Ammon's horn (tissue), 1 donor: ENCODE measurements at regions not wholly inside any gene's neighbourhood (a gene's known extent, or its start where the extent isn't known, plus 50 kb on each side); places are given as distances from the start of the nearest gene placed in this dataset.
A peak's percentile ranks its signal among the peaks of the same experiment; 100 is the strongest.
"Not testable (repeated sequence)": the region's sequence is repeated elsewhere in the genome, so short reads cannot be mapped to it uniquely, and the experiment has no call there.

Experiments used
- DNase-seq: peaks from one replicate; pipeline ENCODE4 v3.0.0-alpha.2; 2016; ENCODE audit warnings: low spot score

DNA sequence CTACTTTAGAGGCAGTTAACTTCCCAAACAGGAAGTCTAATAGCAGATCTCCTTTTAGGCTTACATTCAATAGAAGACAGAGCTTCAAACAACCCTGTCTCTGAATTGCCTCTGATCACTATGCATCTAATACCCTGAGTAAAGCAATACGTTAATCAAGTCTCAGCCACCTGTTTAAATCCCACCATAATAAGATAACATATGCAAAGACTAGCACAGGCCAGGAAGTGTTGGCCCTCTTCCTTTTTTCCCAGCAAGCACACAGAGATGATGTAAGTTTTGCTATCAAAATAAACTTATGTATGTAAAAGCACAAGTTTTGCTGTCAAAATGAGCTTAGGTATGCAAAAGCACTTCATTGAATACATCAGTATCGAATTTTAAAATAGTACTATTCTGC lies 385.5 kb downstream of the RND3 start:
- DNase-seq, result no peak

DNA sequence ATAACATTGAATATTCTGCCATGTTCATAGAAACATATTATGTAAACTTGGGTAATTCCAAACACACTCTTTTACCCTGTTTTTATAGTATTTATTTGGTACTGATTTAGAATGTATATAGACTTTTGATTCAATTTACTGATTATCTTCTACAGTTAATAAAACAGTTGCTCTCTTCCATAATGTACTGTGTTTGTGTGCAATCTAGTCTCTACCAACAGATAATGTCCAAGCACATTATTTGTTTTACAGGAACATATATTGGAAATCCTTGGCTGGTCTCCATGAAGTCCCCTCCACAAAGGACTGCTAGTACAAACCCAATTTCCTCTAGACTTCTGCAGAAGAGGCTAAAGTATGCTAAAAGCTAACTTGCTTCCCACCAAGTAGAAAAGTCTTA lies 386.6 kb downstream of the RND3 start:
- DNase-seq, result no peak

DNA sequence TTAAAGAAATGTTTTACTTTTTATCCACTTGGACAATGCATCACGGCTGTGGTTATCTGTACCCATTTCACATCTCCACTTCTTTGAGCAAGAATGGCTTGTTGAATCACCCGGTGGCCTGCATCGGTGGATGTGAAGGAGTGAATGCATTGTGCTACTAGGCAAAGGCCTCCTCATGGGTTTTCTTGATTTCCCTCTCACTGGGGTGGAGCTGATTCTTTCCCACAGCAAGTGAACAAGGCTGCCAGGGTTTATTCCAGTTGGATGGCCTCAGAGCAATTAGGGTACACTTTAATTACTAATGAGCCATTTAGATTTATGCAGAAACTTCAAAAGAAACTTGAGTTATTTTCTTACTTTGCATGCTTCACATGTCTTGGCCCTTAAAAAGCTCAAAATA lies 387.1 kb downstream of the RND3 start:
- peak; percentile 54 for DNase-seq

DNA sequence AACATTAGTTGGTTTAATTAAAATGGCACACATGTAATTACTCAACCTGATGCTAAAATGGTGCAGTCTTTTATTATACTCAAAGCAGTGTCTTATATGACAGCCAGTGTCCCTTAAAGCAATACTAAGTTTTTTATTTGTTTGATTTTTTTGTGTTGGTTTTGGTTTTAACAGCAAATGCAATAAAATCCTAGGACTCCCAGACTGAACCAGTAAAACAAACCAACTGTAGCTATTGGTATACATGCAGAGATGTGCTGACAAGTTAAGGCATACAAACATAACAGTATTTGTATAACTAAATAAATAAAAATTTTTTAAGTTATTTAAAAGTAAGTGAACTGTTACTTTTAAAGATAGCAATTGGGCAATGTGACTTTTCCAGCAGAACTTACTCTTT lies 387.7 kb downstream of the RND3 start:
- no peak for DNase-seq

DNA sequence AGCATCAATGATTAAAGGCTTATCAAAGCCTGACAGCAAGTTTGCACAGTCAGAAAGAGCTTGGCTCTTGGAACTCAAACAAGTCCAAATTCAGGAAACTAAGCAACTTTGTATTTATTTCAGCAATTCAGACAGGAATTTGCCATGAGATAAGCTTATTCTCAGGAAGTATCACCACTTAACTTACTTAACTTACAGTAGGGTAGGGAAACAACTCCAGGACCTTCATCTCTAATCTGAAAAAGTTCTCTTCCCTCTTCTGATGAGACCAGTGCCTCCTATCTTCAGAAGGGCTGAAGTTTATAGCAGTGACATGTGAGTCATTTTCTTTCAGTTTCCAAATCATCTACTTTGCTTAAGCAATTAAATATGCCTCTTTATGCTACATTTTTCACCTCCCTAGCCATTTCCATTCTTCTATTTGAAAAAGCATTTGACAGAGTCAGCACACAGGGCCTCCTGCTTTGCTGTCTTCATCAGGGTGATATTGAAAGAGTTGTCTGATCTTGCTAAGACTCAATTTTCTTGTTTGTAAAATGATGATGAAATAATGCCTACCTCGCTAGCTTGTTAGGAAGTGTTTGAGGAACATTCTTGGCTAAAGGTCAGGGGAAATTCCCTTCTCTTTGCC lies 389.5 kb downstream of the RND3 start:
- no peak for DNase-seq

DNA sequence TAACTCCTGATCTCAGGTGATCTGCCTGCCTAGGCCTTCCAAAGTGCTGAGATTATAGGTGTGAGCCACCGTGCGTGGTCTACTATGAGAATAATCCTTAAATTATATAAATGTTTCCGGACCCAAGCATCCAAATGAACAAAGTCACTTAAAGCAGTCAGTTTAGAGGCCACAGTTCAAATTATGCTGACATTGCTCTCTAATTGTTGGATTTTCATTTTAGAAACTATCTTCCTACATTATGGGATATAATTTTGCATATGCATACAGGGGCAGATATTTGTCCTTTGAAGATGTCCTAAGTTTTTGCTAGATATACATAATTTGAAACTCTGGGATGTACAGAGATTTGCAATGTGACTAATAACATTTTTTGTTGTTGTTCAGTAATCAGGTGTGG lies 390.1 kb downstream of the RND3 start:
- no peak for DNase-seq

DNA sequence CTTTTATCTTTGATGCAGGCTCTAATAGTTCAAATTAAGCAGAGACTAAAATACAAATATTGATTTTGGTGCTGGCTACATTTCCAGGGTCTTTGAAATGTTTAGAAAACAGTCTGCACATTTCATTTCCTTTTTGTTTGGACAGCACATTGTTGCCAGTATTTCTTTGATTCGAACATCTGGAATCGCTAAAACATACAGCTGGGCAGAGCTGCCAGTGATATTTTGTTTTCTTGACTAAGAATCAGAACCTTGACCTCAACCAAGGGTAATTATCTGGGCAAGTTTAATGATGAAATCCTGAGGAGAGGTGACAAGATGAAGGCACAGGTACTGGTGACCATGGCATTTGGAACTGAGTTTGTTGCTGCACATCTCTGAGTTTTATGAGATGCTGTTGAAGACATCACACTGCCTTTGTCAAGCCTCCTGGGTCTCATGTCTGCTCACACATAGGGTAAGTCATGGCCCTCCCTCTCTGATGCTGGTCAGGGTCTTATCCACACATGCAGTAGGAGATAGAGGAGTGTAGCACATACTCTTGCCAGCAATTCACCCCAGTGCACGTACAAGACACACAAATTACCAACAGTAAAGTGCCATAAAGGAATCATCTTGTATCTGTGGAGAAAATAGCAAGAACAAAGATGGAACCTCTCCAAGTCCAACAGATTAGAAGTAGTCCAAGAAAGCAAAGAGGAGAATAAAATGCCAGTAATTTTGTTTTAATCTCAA lies 391.9 kb downstream of the RND3 start:
- no peak for DNase-seq

DNA sequence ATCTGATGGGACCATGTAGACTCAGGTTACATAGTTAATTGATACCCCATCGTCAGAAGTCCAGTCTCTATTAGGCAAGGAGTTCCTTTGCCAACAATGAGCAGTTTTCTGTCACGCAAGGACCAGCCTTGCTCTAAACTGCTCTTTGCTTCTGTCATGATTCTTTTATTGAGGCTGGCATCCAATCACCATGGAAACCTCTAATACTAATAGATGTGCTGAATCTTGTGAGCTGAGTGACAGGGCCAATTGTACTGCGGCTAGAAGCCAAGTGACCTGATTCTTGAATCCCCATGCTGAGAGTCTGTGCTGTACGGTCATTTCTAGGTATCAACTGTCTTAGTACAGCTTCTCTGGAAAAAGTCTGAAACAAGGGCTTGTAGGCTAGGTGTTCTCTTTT lies 395.6 kb downstream of the RND3 start:
- no peak for DNase-seq

DNA sequence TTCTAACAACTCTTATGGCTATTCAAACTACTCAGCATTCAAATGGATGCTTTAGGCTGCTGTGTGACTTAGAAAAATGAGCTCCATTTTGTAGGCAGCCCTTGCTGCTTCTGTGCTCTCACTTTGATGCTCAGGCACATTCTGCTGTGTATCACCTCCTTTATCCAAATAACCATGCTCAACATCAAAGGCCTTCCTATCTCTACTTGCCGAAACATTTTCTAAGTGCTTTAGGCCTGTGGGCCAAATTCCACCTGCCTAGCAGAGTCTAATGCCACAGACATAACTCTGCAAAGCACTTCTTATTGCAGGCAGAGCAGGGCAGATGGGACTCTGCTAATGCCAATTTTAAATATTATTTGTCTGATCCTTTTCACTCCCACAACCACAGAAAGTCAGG lies 397.4 kb downstream of the RND3 start:
- no peak for DNase-seq

DNA sequence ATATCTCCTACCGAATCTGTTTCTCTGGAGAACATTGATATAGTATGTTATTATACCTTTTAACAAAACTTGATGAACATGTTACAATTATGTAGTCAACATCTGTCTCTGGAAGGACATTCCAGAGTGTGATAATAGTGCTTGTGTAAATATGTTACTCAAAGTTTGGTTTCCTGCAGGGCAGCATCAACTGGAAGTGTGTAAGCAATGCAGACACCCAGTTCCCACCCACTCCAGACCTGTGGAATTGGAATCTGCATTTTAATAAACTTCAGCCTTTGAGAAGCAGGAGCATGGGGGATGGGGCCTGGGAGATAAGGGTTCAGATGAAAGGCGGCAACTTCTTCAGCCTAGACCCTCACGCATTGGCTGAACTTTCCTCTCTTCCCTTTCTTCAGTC lies 398.9 kb downstream of the RND3 start:
- no peak for DNase-seq

DNA sequence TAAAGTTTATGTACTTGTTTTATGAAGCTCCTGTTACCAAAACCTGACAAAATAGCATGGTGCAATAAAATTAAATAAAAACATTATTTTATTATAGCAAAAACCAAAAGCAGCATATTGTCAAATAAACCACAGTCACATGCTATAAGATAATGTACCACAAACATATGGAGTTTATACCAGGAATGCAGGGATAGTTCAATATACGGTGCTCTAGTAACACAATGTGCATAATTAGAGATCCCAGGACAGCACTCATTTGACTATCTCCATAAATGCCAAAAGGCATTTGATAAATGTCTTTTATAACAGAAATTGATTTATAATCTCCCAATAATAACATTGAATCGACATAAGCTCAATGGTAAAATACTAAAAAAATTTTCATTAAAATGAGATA lies 402.0 kb downstream of the RND3 start:
- no peak for DNase-seq

DNA sequence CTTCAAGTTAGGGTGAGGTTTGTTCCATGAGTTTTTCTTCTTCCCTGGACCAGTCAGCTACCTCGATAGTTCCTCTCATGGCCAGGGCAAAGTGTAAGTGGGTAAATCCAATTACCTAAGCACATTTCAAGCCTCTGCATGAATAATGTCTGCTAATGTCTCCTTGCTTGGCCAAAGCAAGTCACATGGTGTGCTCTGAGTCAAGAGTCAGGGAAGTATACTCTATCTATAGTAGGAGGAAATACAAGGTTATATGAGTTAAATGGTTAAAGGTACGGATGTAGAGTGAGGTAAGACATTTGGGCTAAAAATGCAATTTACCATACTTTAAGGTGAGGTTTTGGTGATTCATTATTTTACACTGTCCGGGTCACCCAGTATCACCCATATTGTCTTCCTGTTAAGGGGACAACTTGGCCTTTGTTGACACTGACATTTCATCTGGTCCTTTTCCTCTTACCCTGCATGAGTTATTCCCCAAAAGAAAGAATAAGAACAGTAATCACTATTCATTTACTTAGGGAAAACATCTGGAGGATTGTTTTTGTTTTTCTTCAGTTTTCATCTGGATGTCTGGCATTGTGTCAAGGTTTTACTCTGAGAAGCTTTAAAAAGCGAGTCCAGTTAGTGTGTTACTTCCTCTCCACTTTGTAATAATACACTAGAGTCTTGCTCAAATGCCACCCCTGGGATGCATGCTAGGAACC lies 405.5 kb downstream of the RND3 start:
- no peak for DNase-seq

DNA sequence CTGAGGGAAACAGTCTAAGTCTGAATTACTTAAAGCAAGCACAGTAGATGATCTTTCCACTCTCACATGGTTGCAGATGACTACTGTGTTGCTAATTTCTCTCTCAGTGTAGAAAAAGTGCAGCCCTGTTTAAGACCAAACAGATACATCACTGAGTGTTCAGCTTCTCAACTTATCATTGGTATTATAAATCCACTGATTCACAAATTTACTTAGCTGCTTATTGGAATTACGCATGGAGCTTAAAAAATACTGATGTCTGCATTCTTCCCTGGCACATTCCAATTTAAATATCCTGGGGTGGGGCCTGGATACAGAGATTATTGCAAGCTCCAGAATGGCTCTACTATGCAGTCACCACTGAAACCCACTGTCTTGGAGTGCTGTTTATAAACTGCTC lies 411.2 kb downstream of the RND3 start:
- DNase-seq, result no peak

DNA sequence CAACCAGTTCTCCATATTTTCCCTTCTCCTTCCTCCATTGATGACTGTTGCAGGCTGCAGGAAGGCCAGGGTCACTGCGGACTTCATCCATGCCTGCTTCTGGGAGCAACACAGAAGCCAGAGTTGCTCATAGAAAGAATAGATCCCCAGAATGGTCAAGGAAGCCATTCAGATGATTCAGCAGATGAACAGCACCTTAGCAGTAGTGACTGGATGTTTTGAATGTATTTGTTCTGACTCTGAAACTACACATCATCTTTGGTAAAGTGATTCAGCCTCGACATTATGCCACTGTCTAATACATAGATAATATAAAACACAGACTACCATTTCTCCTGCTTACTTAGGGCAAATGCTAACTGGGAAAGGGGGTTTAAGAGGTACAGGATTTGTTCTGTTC lies 411.6 kb downstream of the RND3 start:
- DNase-seq, result no peak

DNA sequence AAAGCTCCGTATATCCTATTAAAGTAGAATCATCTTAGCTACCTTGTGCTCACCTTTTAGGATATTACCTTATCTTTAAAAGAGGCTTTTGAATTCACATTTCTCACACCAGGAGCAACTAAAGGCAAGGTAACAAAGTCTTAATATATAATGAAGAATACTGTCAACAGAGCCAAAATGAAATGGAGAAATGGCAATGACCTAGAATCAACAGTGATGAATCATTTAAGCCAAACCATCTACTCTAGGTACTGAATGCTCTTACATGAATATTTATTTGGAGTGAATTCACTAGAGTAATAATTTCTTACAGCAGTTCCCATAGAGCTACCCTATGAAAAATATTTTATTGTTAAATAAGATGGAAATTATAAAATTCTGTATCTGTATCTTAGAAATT lies 421.0 kb downstream of the RND3 start:
- no peak for DNase-seq

DNA sequence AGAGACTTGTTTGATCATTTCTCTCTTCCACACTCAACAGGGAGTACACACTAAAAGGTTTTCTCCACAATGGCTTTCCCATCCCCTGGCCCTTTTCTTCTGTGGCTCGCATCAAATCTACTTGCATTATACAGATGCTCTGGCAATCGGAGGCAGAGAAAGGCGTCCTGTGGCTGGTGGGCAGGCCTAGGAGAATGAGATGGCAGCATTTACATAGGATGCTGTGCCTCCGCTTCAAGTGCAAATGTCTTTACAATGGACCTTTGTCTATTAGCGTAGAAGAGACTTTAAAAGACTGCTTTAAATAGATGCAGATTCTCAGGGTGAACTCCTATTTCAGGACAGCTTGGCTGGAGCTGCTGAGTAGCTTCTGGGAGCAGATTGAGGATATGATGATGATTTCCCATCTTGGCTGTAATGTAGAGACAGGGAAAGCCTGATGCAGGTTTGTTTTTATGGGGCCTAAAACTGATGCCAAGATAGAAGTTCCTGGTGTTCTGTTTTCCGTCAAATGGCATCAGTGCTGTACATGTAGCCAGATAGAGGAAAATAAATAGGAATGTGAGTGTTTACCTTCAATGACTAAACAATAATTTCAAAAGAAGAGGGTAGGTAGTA lies 423.4 kb downstream of the RND3 start:
- DNase-seq, result peak; percentile 18

DNA sequence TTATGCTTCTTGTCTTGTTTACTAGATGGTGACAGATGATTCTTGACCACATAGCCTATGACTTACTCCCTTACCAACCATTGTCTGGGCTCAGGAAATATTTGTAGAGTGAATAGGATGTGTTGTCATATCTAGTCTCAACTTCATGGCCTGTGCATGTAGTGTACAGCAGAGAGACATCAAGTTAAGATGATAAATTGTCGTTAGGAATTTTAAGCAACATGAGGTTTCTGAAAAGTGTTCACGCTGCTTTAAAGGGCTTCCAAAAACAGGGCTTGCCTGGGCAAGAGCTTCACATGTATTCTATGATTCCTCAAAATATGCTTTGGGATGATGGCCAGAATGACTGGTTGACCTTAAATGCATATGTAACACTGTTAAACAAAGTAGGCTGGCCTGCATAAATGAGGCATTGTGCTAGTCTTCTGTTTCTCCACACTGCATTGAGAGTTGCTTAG lies 424.0 kb downstream of the RND3 start:
- no peak for DNase-seq

DNA sequence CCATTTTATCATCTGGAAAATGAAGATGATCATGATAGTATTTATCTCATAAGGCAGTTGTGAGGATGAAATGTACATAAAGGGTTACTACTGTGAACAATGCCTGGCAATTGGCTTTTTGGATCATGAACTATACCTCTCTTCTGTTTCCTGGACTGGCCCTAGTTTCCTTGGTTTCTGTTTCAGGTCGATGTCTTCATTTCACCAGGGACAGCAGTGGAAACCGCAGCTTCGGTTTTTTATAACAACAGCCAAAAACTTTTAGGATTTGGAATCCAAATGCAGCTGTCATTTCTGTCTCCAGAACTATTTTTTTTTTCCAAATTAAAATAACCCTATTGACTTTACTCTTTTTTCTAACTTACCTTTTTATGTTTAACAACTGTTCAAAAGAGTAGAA lies 425.1 kb downstream of the RND3 start:
- no peak for DNase-seq

DNA sequence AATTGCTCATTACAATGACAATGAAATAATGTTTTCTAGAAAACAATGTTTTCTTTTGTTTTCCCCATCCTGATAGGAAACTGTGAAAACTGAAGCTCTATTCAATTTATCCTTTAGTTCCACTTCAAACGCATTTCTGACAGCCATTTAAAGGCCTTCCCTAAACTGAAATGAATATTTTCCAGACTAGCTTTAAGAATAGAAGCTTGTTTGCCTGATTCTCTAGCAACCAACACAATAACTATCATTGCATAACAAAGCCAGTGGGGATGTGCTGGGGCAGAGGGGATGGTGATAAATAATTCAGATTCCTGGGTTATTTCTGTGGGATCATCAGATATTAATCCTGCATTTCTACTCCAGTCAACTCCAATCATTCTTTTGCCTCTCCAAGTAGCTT lies 427.1 kb downstream of the RND3 start:
- DNase-seq, result peak; percentile 15

DNA sequence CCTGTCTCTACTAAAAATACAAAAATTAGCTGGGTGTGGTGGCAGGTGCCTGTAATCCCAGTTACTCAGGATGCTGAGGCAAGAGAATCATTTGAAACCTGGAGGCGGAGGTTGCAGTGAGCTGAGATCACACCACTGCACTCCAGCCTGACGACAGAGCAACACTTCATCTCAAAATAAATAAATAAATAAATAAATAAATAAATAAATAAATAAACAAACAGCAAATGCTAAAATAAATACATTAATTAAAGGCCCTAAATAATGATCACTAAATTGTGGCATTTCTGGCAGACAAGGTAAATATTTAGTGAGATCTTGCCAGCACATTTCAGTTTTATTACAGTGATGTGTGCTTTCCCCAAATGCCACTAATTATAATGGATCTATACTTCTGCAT lies 427.8 kb downstream of the RND3 start:
- DNase-seq, result not testable (repeated sequence)

DNA sequence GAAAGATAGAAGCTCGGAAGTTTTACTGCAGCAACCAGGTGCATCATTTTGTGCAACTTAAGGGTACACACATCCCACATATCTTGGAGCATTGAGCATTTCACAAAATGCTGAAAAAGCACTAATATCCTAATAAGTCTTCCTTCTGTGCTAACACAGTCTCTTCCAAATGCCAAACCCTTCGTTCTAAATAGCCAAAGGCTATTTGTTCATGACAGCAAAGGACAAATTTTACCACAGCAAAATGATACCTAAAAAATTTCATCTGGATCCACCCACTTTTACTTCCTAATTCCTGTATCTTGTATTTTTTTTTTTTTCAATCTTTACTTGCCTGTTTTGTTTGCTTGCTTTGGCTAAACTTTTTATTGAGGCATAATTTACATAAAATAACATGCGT lies 435.0 kb downstream of the RND3 start:
- DNase-seq, result no peak

DNA sequence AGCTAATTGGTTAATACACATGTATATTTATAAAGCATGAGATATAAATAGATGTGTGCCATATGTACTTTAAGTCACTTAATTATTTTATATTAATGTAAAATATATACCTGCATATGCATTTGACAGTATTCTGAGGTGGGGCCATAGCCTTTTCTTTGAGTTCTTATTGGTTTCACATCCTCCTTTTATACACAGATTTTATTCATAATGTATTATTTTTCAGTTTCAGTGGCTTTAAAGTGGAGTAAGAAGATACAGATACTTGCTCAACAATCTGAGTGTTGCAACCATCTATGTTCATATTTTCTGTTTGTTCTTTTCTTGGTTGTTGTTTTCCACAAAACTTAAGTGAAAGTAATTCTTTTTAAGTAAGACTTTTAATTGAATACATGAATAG lies 436.5 kb downstream of the RND3 start:
- no peak for DNase-seq

DNA sequence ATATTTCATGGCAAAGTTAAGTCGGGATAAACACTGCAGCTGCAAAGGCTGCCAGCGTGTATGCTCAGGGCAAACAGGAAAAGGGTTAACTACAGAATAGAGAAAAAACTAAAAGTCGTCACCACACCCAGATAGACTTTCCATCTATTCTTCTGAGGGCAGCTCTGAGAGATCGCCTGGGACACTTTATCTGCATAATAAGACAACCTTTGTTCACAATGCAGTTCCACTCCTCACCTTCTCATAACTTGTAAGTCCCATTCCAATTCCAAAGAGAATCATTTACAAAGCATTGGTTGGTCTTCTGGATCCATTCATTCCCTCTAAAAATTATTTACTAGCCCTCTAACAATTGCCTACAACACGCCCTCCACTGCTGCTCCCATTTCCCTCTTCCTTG lies 437.4 kb downstream of the RND3 start:
- no peak for DNase-seq
